Keratinocyte (primary cell): ENCODE measurements at regions not wholly inside any gene's neighbourhood (a gene's known extent, or its start where the extent isn't known, plus 50 kb on each side); places are given as distances from the start of the nearest gene placed in this dataset.

Source experiments
- DNase-seq: peaks from one replicate; pipeline ENCODE4 v3.0.0-alpha.2; 2011; ENCODE audit warnings: low read depth, missing footprints, low spot score
- FAIRE-seq: peaks from 2 replicates; lab custom pipeline; 2011; peaks lifted over from hg19 to GRCh38; lab: Jason Lieb, UNC
- H2AFZ ChIP-seq: 2 replicates; pipeline ENCODE4 v1.6.0; 2012; ENCODE audit warnings: low read length, control low read depth, inconsistent platforms; ENCODE audit not compliant: control insufficient read depth
- H3K27ac ChIP-seq: 2 replicates; pipeline ENCODE4 v1.5.1; 2011; ENCODE audit warnings: low read length; ENCODE audit not compliant: control insufficient read depth, insufficient read depth
- H3K27me3 ChIP-seq: 3 replicates; pipeline ENCODE4 v1.6.0; 2011; ENCODE audit warnings: low read length; ENCODE audit not compliant: control insufficient read depth, insufficient read depth; ENCODE audit errors: extremely low read depth
- H3K36me3 ChIP-seq, 2 experiments: 2 replicates in 1 of 2; 3 replicates in 1 of 2; pipeline ENCODE4 v1.5.1; 2011; ENCODE audit warnings: low read length in 2 of 2, mild to moderate bottlenecking in 1 of 2; ENCODE audit not compliant: control insufficient read depth in 2 of 2, insufficient read depth in 2 of 2; ENCODE audit errors: extremely low read depth in 1 of 2
- H3K4me1 ChIP-seq: 3 replicates; pipeline ENCODE4 v1.5.1; 2011; ENCODE audit warnings: low read length; ENCODE audit not compliant: control insufficient read depth, insufficient read depth; ENCODE audit errors: extremely low read depth
- H3K4me2 ChIP-seq: 3 replicates; pipeline ENCODE4 v1.6.0; 2011; ENCODE audit warnings: low read depth, low read length; ENCODE audit not compliant: control insufficient read depth, insufficient read depth; ENCODE audit errors: extremely low read depth
- H3K4me3 ChIP-seq, 3 experiments: fragments of 200-600 bp in 1 of 3; sonication (generic) in 1 of 3; 2 replicates in 2 of 3; 3 replicates in 1 of 3; pipeline ENCODE4 v1.5.1; 2011 to 2016; ENCODE audit warnings: low read length in 3 of 3, mild to moderate bottlenecking in 3 of 3, control low read depth in 2 of 3, inconsistent platforms in 1 of 3, low read depth in 1 of 3, mixed read lengths in 1 of 3, mixed run types in 1 of 3, moderate library complexity in 1 of 3; ENCODE audit not compliant: control insufficient read depth in 2 of 3, insufficient read depth in 2 of 3; ENCODE audit errors: extremely low read depth in 1 of 3
- H3K79me2 ChIP-seq: 2 replicates; pipeline ENCODE4 v1.6.0; 2012; ENCODE audit warnings: low read length; ENCODE audit not compliant: control insufficient read depth, insufficient read depth
- H3K9ac ChIP-seq: 3 replicates; pipeline ENCODE4 v1.6.0; 2011; ENCODE audit warnings: low read length; ENCODE audit not compliant: control insufficient read depth, insufficient read depth; ENCODE audit errors: extremely low read depth
- H3K9me1 ChIP-seq: 3 replicates; pipeline ENCODE4 v1.6.0; 2011; ENCODE audit warnings: low read length; ENCODE audit not compliant: control insufficient read depth, insufficient read depth; ENCODE audit errors: extremely low read depth
- H3K9me3 ChIP-seq: 2 replicates; pipeline ENCODE4 v1.5.1; 2012; ENCODE audit warnings: low read depth, low read length; ENCODE audit not compliant: control insufficient read depth
- H4K20me1 ChIP-seq: 3 replicates; pipeline ENCODE4 v1.6.0; 2011; ENCODE audit warnings: low read length; ENCODE audit not compliant: control insufficient read depth, insufficient read depth; ENCODE audit errors: extremely low read depth
- CTCF ChIP-seq, 3 experiments: IDR thresholded peaks in 1 of 3; conservative IDR thresholded peaks in 1 of 3; optimal IDR thresholded peaks in 1 of 3; 2 replicates in 2 of 3; 3 replicates in 1 of 3; pipeline versions ENCODE3 to v1.5.1; 2011; ENCODE audit warnings: low read length in 3 of 3, mild to moderate bottlenecking in 3 of 3, moderate library complexity in 2 of 3, control low read depth in 1 of 3, inconsistent platforms in 1 of 3; ENCODE audit not compliant: insufficient read depth in 2 of 3; ENCODE audit errors: extremely low read depth in 1 of 3
- EZH2 ChIP-seq: IDR thresholded peaks from one replicate; pipeline ENCODE4 v1.6.1; 2012; ENCODE audit warnings: inconsistent platforms, mild to moderate bottlenecking, low read length, moderate library complexity
- dilution Hi-C: fragments of 300-500 bp; cut with MboI; formaldehyde crosslinking; loops from one replicate; pipeline ENCODE4 v1.7.0; 2020; ENCODE audit warnings: low sequenced_read_pairs; ENCODE audit not compliant: extremely low pct_ligation_motif_present

GRCh38 chr6:144462058-144462457 lies 176.9 kb downstream of the UTRN start:
- DNase-seq, result no peak
- H3K4me1 ChIP-seq, result peaks cover 6% of the 10 kb centered on the region
- H2AFZ ChIP-seq, result no peak overlapping the region
- H3K9ac ChIP-seq, result no peak overlapping the region
- TF ChIP-seq CTCF (optimal IDR thresholded peaks at IDR 0.05 in 1 of 3, IDR thresholded peaks at IDR 0.05 in 1 of 3, conservative IDR thresholded peaks at IDR 0.05 in 1 of 3; ENCODE audit: extremely low read depth in 1 of 3, insufficient read depth in 2 of 3, low read length in 3 of 3), result no peak
- no peak for TF ChIP-seq EZH2
- no peak overlapping the region for H3K4me3 ChIP-seq
- FAIRE-seq, result no peak
- no peaks in the 10 kb centered on the region for H3K27me3 ChIP-seq
- no peaks in the 10 kb centered on the region for H3K9me1 ChIP-seq
- peaks cover 0 to 5% of the 10 kb centered on the region in 2 experiments for H3K36me3 ChIP-seq
- H3K9me3 ChIP-seq, result no peaks in the 10 kb centered on the region
- no peak overlapping the region for H3K4me2 ChIP-seq
- dilution Hi-C loops, result no loop called here
- no peak overlapping the region for H3K27ac ChIP-seq
- no peaks in the 10 kb centered on the region for H3K79me2 ChIP-seq
- H4K20me1 ChIP-seq, result no peaks in the 10 kb centered on the region

GRCh38 chr6:144466716-144467115 lies 181.6 kb downstream of the UTRN start:
- no peak for FAIRE-seq
- H2AFZ ChIP-seq, result no peak overlapping the region
- dilution Hi-C loops, result no loop called here

More at GRCh38 chr6:144466716-144467115, 181.6 kb downstream of the UTRN start:
- no peak overlapping the region for H3K27ac ChIP-seq
- no peak overlapping the region for H3K9ac ChIP-seq
- no peak overlapping the region for H3K4me3 ChIP-seq
- H3K9me1 ChIP-seq, result no peaks in the 10 kb centered on the region
- H4K20me1 ChIP-seq, result no peaks in the 10 kb centered on the region
- H3K9me3 ChIP-seq, result no peaks in the 10 kb centered on the region
- no peak overlapping the region for H3K4me2 ChIP-seq
- H3K4me1 ChIP-seq, result peaks cover 11% of the 10 kb centered on the region
- no peaks in the 10 kb centered on the region for H3K27me3 ChIP-seq
- no peaks in the 10 kb centered on the region for H3K36me3 ChIP-seq
- TF ChIP-seq CTCF (optimal IDR thresholded peaks at IDR 0.05 in 1 of 3, IDR thresholded peaks at IDR 0.05 in 1 of 3, conservative IDR thresholded peaks at IDR 0.05 in 1 of 3; ENCODE audit: extremely low read depth in 1 of 3, insufficient read depth in 2 of 3, low read length in 3 of 3), result no peak
- no peak for TF ChIP-seq EZH2
- no peak for DNase-seq
- H3K79me2 ChIP-seq, result no peaks in the 10 kb centered on the region
